ENCODE measurements at regions not wholly inside any gene's neighbourhood (a gene's known extent, or its start where the extent isn't known, plus 50 kb on each side); places are given as distances from the start of the nearest gene placed in this dataset.
"Not testable (repeated sequence)": the region's sequence is repeated elsewhere in the genome, so short reads cannot be mapped to it uniquely, and the experiment has no call there.

GRCh38 chr6:85344996-85345395 is 104.9 kb upstream of the NT5E start:
- H3K9me3 ChIP-seq (ENCODE audit: low read length): no peaks in the 10 kb centered on the region
- no peaks in the 10 kb centered on the region for H3K4me1 ChIP-seq (ENCODE audit: insufficient read depth, low read length, severe bottlenecking)
- TF ChIP-seq CTCF (IDR thresholded peaks at IDR 0.05; ENCODE audit: low read length) (no peak), EZH2 (IDR thresholded peaks at IDR 0.05; ENCODE audit: borderline replicate concordance, low read length) (no peak)
- no peak overlapping the region for H2AFZ ChIP-seq (ENCODE audit: low read length)
- H3K4me2 ChIP-seq (ENCODE audit: low read length): no peak overlapping the region
- no peaks in the 10 kb centered on the region for H3K79me2 ChIP-seq (ENCODE audit: insufficient read depth, low read length)
- H3K9me2 ChIP-seq (ENCODE audit: low read depth, low read length): no peaks in the 10 kb centered on the region
- no peaks in the 10 kb centered on the region for H3K27me3 ChIP-seq (ENCODE audit: insufficient read depth, low read length)
- H3K36me3 ChIP-seq (ENCODE audit: insufficient read depth, low read length): no peaks in the 10 kb centered on the region
- no peak overlapping the region for H3K4me3 ChIP-seq (ENCODE audit: low read depth, low read length, poor library complexity, severe bottlenecking)
- no peak overlapping the region for H3K27ac ChIP-seq (ENCODE audit: low read depth, low read length, poor library complexity, severe bottlenecking)
- H4K20me1 ChIP-seq (ENCODE audit: insufficient read depth, low read length): no peaks in the 10 kb centered on the region
- no peaks in the 10 kb centered on the region for H3F3A ChIP-seq (ENCODE audit: insufficient read depth, low read length)
- no peak overlapping the region for H3K9ac ChIP-seq (ENCODE audit: low read length)

- Histone ChIP-seq H3F3A (ENCODE audit: insufficient read depth, low read length) (no peaks in the 10 kb centered on the region), H3K4me1 (ENCODE audit: insufficient read depth, low read length, severe bottlenecking) (no peaks in the 10 kb centered on the region), H3K9me3 (ENCODE audit: low read length) (no peaks in the 10 kb centered on the region), H3K4me2 (ENCODE audit: low read length) (no peak overlapping the region), H2AFZ (ENCODE audit: low read length) (no peak overlapping the region), H4K20me1 (ENCODE audit: insufficient read depth, low read length) (no peaks in the 10 kb centered on the region), H3K9me2 (ENCODE audit: low read depth, low read length) (no peaks in the 10 kb centered on the region), H3K79me2 (ENCODE audit: insufficient read depth, low read length) (no peaks in the 10 kb centered on the region), H3K9ac (ENCODE audit: low read length) (no peak overlapping the region), H3K4me3 (ENCODE audit: low read depth, low read length, poor library complexity, severe bottlenecking) (no peak overlapping the region), H3K27ac (ENCODE audit: low read depth, low read length, poor library complexity, severe bottlenecking) (no peak overlapping the region), H3K27me3 (ENCODE audit: insufficient read depth, low read length) (no peaks in the 10 kb centered on the region), H3K36me3 (ENCODE audit: insufficient read depth, low read length) (no peaks in the 10 kb centered on the region)
- no peak for TF ChIP-seq CTCF (IDR thresholded peaks at IDR 0.05; ENCODE audit: low read length)
Measured at GRCh38 chr6:85343428-85343827, 106.5 kb upstream of the NT5E start.

- Histone ChIP-seq H3K9me3 (ENCODE audit: low read length) (no peaks in the 10 kb centered on the region), H3K27ac (ENCODE audit: low read depth, low read length, poor library complexity, severe bottlenecking) (no peak overlapping the region), H3K36me3 (ENCODE audit: insufficient read depth, low read length) (no peaks in the 10 kb centered on the region), H3K4me2 (ENCODE audit: low read length) (no peak overlapping the region), H3K4me1 (ENCODE audit: insufficient read depth, low read length, severe bottlenecking) (no peaks in the 10 kb centered on the region), H3K4me3 (ENCODE audit: low read depth, low read length, poor library complexity, severe bottlenecking) (no peak overlapping the region), H4K20me1 (ENCODE audit: insufficient read depth, low read length) (no peaks in the 10 kb centered on the region), H3K9me2 (ENCODE audit: low read depth, low read length) (no peaks in the 10 kb centered on the region), H3K27me3 (ENCODE audit: insufficient read depth, low read length) (no peaks in the 10 kb centered on the region), H3K9ac (ENCODE audit: low read length) (no peak overlapping the region), H2AFZ (ENCODE audit: low read length) (no peak overlapping the region), H3F3A (ENCODE audit: insufficient read depth, low read length) (no peaks in the 10 kb centered on the region), H3K79me2 (ENCODE audit: insufficient read depth, low read length) (no peaks in the 10 kb centered on the region)
- no peak for TF ChIP-seq EZH2 (IDR thresholded peaks at IDR 0.05; ENCODE audit: borderline replicate concordance, low read length)
- no peak for TF ChIP-seq CTCF (IDR thresholded peaks at IDR 0.05; ENCODE audit: low read length)
Measured at GRCh38 chr6:85329196-85329595, 120.7 kb upstream of the NT5E start.

- H2AFZ ChIP-seq (ENCODE audit: low read length); H3K9ac ChIP-seq (ENCODE audit: low read length); H3K4me1 ChIP-seq (ENCODE audit: insufficient read depth, low read length, severe bottlenecking); H3K36me3 ChIP-seq (ENCODE audit: insufficient read depth, low read length); H3K27ac ChIP-seq (ENCODE audit: low read depth, low read length, poor library complexity, severe bottlenecking); H4K20me1 ChIP-seq (ENCODE audit: insufficient read depth, low read length); H3K9me2 ChIP-seq (ENCODE audit: low read depth, low read length); H3K9me3 ChIP-seq (ENCODE audit: low read length); H3F3A ChIP-seq (ENCODE audit: insufficient read depth, low read length); H3K27me3 ChIP-seq (ENCODE audit: insufficient read depth, low read length); H3K4me2 ChIP-seq (ENCODE audit: low read length); H3K79me2 ChIP-seq (ENCODE audit: insufficient read depth, low read length); H3K4me3 ChIP-seq (ENCODE audit: low read depth, low read length, poor library complexity, severe bottlenecking): not testable (repeated sequence)
Measured at GRCh38 chr6:85325811-85326210, 124.1 kb upstream of the NT5E start.
